Colonic mucosa (tissue), 4 donors: ENCODE measurements at regions not wholly inside any gene's neighbourhood (a gene's known extent, or its start where the extent isn't known, plus 50 kb on each side); places are given as distances from the start of the nearest gene placed in this dataset.

Source experiments
- DNase-seq: peaks from one replicate; pipeline ENCODE4 v3.0.0-alpha.2; 2020
- H3K27ac ChIP-seq: fragments of 200-600 bp; one replicate; pipeline ENCODE4 v1.8.0; 2021
- H3K27me3 ChIP-seq: fragments of 200-600 bp; one replicate; pipeline ENCODE4 v1.8.0; 2021
- H3K36me3 ChIP-seq: fragments of 200-600 bp; one replicate; pipeline ENCODE4 v1.8.0; 2021
- H3K4me1 ChIP-seq: fragments of 200-600 bp; one replicate; pipeline ENCODE4 v1.8.0; 2021; ENCODE audit warnings: mild to moderate bottlenecking
- H3K4me3 ChIP-seq: fragments of 200-600 bp; one replicate; pipeline ENCODE4 v1.8.0; 2021
- H3K9ac ChIP-seq, 2 donors: one replicate each; pipeline ENCODE4 v1.7.0; 2013; ENCODE audit warnings: control low read depth in 2 of 2, low read depth in 2 of 2, low read length in 2 of 2
- H3K9me3 ChIP-seq: fragments of 200-600 bp; one replicate; pipeline ENCODE4 v1.8.0; 2021
- CTCF ChIP-seq: fragments of 200-600 bp; IDR thresholded peaks from one replicate; pipeline ENCODE4 v1.8.0; 2022; ENCODE audit warnings: antibody characterized with exemption, mild to moderate bottlenecking
- intact Hi-C: fragments of 100-400 bp; cut with DNase I; formaldehyde crosslinking; loops from one replicate; pipeline ENCODE4 v1.14.1; 2022
- donor health status: healthy.
- donor health status: DM: no; HTN: no; CAD: no.
- donor health status: DM: no; HTN: no; CAD: no.

GRCh38 chr16:74071996-74072535 lies 224.5 kb upstream of the PSMD7 start:
- Histone ChIP-seq H3K4me3 (no peak overlapping the region), H3K27me3 (no peaks in the 10 kb centered on the region), H3K27ac (no peak overlapping the region), H3K9me3 (no peaks in the 10 kb centered on the region), H3K9ac (no peak overlapping the region), H3K4me1 (no peaks in the 10 kb centered on the region), H3K36me3 (no peaks in the 10 kb centered on the region)
- intact Hi-C loops = no loop called here
- DNase-seq = no peak
- no peak for TF ChIP-seq CTCF

GRCh38 chr16:74070237-74070636 lies 226.4 kb upstream of the PSMD7 start:
- no peak overlapping the region for H3K4me3 ChIP-seq
- H3K36me3 ChIP-seq = no peaks in the 10 kb centered on the region
- no peak for TF ChIP-seq CTCF
- intact Hi-C loops = no loop called here
- H3K9ac ChIP-seq = no peak overlapping the region
- no peaks in the 10 kb centered on the region for H3K27me3 ChIP-seq
- H3K27ac ChIP-seq = no peak overlapping the region
- DNase-seq = no peak
- no peaks in the 10 kb centered on the region for H3K9me3 ChIP-seq
- H3K4me1 ChIP-seq = no peaks in the 10 kb centered on the region

GRCh38 chr16:74064120-74064735 lies 232.4 kb upstream of the PSMD7 start:
- H3K9ac ChIP-seq = no peak overlapping the region
- H3K36me3 ChIP-seq = no peaks in the 10 kb centered on the region
- intact Hi-C loops = loop anchor here (5.0 kb wide), 1 partner anchor 163 kb away; no protein-coding TSS in a partner anchor
- H3K4me3 ChIP-seq = no peak overlapping the region
- no peak for DNase-seq
- TF ChIP-seq CTCF = no peak
- H3K9me3 ChIP-seq = no peaks in the 10 kb centered on the region
- no peak overlapping the region for H3K27ac ChIP-seq
- no peaks in the 10 kb centered on the region for H3K27me3 ChIP-seq
- no peaks in the 10 kb centered on the region for H3K4me1 ChIP-seq

GRCh38 chr16:74053826-74054225 lies 242.8 kb upstream of the PSMD7 start:
- Histone ChIP-seq H3K27me3 (no peaks in the 10 kb centered on the region), H3K9me3 (no peaks in the 10 kb centered on the region), H3K36me3 (no peaks in the 10 kb centered on the region), H3K9ac (no peak overlapping the region), H3K4me3 (no peak overlapping the region), H3K4me1 (no peaks in the 10 kb centered on the region), H3K27ac (no peak overlapping the region)
- TF ChIP-seq CTCF = no peak
- intact Hi-C loops = no loop called here
- no peak for DNase-seq

- no peaks in the 10 kb centered on the region for H3K27me3 ChIP-seq
- no peak overlapping the region for H3K4me3 ChIP-seq
- no peaks in the 10 kb centered on the region for H3K4me1 ChIP-seq
- H3K36me3 ChIP-seq = no peaks in the 10 kb centered on the region
- H3K27ac ChIP-seq = no peak overlapping the region
- intact Hi-C loops = no loop called here
- H3K9ac ChIP-seq = no peak overlapping the region
- no peak for TF ChIP-seq CTCF
- H3K9me3 ChIP-seq = no peaks in the 10 kb centered on the region
- DNase-seq = no peak
Measured at GRCh38 chr16:74053312-74053711, 243.3 kb upstream of the PSMD7 start.
